ENCODE measurements at regions not wholly inside any gene's neighbourhood (a gene's known extent, or its start where the extent isn't known, plus 50 kb on each side); places are given as distances from the start of the nearest gene placed in this dataset.

DNA sequence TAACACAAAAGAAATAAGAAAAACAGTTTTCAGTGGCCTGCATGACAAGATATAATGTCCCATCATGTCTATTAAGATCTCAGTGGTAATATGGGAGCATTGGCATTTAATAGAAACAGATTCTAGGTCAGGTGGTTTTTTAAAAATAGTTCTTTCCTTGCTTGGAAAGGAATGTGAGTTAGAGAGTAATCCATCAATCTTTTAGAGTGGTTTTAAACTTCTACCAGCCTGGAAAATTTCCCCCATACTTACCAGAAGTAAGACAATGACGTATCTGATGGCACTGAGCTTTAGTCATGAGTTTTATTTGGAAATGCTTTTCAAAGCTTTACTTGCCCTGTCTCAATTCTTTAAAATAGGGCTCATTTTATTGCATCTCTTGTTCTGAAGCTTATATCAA lies 441.7 kb upstream of the SMIM21 start:
- TF ChIP-seq, protein P1, sequence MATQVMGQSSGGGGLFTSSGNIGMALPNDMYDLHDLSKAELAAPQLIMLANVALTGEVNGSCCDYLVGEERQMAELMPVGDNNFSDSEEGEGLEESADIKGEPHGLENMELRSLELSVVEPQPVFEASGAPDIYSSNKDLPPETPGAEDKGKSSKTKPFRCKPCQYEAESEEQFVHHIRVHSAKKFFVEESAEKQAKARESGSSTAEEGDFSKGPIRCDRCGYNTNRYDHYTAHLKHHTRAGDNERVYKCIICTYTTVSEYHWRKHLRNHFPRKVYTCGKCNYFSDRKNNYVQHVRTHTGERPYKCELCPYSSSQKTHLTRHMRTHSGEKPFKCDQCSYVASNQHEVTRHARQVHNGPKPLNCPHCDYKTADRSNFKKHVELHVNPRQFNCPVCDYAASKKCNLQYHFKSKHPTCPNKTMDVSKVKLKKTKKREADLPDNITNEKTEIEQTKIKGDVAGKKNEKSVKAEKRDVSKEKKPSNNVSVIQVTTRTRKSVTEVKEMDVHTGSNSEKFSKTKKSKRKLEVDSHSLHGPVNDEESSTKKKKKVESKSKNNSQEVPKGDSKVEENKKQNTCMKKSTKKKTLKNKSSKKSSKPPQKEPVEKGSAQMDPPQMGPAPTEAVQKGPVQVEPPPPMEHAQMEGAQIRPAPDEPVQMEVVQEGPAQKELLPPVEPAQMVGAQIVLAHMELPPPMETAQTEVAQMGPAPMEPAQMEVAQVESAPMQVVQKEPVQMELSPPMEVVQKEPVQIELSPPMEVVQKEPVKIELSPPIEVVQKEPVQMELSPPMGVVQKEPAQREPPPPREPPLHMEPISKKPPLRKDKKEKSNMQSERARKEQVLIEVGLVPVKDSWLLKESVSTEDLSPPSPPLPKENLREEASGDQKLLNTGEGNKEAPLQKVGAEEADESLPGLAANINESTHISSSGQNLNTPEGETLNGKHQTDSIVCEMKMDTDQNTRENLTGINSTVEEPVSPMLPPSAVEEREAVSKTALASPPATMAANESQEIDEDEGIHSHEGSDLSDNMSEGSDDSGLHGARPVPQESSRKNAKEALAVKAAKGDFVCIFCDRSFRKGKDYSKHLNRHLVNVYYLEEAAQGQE (IDR thresholded peaks at IDR 0.05; ENCODE audit: insufficient replicate concordance, low read depth), result no peak
- TF ChIP-seq, protein P2, sequence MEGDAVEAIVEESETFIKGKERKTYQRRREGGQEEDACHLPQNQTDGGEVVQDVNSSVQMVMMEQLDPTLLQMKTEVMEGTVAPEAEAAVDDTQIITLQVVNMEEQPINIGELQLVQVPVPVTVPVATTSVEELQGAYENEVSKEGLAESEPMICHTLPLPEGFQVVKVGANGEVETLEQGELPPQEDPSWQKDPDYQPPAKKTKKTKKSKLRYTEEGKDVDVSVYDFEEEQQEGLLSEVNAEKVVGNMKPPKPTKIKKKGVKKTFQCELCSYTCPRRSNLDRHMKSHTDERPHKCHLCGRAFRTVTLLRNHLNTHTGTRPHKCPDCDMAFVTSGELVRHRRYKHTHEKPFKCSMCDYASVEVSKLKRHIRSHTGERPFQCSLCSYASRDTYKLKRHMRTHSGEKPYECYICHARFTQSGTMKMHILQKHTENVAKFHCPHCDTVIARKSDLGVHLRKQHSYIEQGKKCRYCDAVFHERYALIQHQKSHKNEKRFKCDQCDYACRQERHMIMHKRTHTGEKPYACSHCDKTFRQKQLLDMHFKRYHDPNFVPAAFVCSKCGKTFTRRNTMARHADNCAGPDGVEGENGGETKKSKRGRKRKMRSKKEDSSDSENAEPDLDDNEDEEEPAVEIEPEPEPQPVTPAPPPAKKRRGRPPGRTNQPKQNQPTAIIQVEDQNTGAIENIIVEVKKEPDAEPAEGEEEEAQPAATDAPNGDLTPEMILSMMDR (IDR thresholded peaks at IDR 0.05; ENCODE audit: insufficient read depth, low read length), result no peak
- TF ChIP-seq POLR2AphosphoS5 (IDR thresholded peaks at IDR 0.05; ENCODE audit: low read depth), result no peak
- TF ChIP-seq GABPA (IDR thresholded peaks at IDR 0.05; ENCODE audit: low read depth), result no peak

All from HL-60 (cell line).